ENCODE measurements at regions not wholly inside any gene's neighbourhood (a gene's known extent, or its start where the extent isn't known, plus 50 kb on each side); places are given as distances from the start of the nearest gene placed in this dataset.

DNA sequence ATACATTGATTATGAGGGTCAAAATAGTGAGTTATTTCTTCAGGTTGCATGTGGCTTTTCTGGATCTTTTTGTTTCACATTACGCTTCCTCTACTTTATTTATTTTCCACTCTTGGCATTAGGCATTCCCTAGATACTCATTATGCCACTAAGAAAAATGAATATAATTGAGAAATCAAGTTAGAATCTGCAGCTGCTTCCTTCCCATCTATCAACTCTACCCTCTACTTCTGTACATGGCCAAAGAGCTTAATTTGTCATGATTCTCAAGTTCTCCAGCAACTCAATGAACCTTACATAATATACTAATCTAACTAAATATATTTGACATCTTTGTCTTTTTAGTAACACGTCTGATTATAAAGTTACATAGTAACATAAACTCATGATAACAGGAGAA is 598.1 kb upstream of the LRRTM4 start:
- Histone ChIP-seq H3K27me3 (ENCODE audit: control insufficient read depth in 4 of 4, insufficient read depth in 4 of 4, low read length in 3 of 4) (no peaks in the 10 kb centered on the region), H3K9ac (ENCODE audit: low read depth in 1 of 2, low read length in 2 of 2) (no peak overlapping the region), H3K9me3 (ENCODE audit: control insufficient read depth in 4 of 4, low read length in 3 of 4) (peaks cover 0 to 2% (median 0%) of the 10 kb centered on the region in 4 donors), H3K27ac (ENCODE audit: low read depth in 1 of 2, low read length in 2 of 2) (no peak overlapping the region), H3K4me3 (ENCODE audit: low read depth in 1 of 3, low read length in 3 of 3) (no peak overlapping the region), H3K4me1 (ENCODE audit: control insufficient read depth in 4 of 4, insufficient read depth in 4 of 4, low read length in 3 of 4) (no peaks in the 10 kb centered on the region), H3K36me3 (ENCODE audit: control insufficient read depth in 4 of 4, insufficient read depth in 3 of 4, low read depth in 1 of 4, low read length in 3 of 4) (no peaks in the 10 kb centered on the region)
- TF ChIP-seq YY1 (IDR thresholded peaks at IDR 0.05) (no peak), MAX (IDR thresholded peaks at IDR 0.05) (no peak), HNF4A (conservative IDR thresholded peaks at IDR 0.05) (no peak), NR2F2 (IDR thresholded peaks at IDR 0.05) (no peak), ATF3 (IDR thresholded peaks at IDR 0.05) (no peak), RXRA (IDR thresholded peaks at IDR 0.05) (no peak), FOXA2 (IDR thresholded peaks at IDR 0.05) (no peak), JUND (IDR thresholded peaks at IDR 0.05) (no peak), RAD21 (IDR thresholded peaks at IDR 0.05) (no peak)
- no peak for DNase-seq (ENCODE audit: low spot score)
- 58% methylated on average over 2 of the region's 2 CpGs for WGBS

GRCh38 chr2:78125042-78125441 is 602.9 kb upstream of the LRRTM4 start:
- DNase-seq (ENCODE audit: low spot score): no peak
- TF ChIP-seq FOXA1 (IDR thresholded peaks at IDR 0.05) (no peak), NR2F2 (IDR thresholded peaks at IDR 0.05) (no peak), RXRA (IDR thresholded peaks at IDR 0.05) (no peak), GABPA (IDR thresholded peaks at IDR 0.05 in 1 of 2, conservative IDR thresholded peaks at IDR 0.05 in 1 of 2) (no peak), FOXA2 (IDR thresholded peaks at IDR 0.05) (no peak), HNF4G (IDR thresholded peaks at IDR 0.05) (no peak), RAD21 (IDR thresholded peaks at IDR 0.05) (no peak), ATF3 (IDR thresholded peaks at IDR 0.05) (no peak), MAX (IDR thresholded peaks at IDR 0.05) (no peak), SP1 (IDR thresholded peaks at IDR 0.05) (no peak), EGR1 (IDR thresholded peaks at IDR 0.05; ENCODE audit: low read depth in 2 of 2) (no peak), ZBTB33 (IDR thresholded peaks at IDR 0.05) (no peak), CTCF (IDR thresholded peaks at IDR 0.05; ENCODE audit: low read depth, low read length, missing input control) (no peak), HNF4A (conservative IDR thresholded peaks at IDR 0.05) (no peak), JUND (IDR thresholded peaks at IDR 0.05) (no peak)
- TF ChIP-seq, protein P1, sequence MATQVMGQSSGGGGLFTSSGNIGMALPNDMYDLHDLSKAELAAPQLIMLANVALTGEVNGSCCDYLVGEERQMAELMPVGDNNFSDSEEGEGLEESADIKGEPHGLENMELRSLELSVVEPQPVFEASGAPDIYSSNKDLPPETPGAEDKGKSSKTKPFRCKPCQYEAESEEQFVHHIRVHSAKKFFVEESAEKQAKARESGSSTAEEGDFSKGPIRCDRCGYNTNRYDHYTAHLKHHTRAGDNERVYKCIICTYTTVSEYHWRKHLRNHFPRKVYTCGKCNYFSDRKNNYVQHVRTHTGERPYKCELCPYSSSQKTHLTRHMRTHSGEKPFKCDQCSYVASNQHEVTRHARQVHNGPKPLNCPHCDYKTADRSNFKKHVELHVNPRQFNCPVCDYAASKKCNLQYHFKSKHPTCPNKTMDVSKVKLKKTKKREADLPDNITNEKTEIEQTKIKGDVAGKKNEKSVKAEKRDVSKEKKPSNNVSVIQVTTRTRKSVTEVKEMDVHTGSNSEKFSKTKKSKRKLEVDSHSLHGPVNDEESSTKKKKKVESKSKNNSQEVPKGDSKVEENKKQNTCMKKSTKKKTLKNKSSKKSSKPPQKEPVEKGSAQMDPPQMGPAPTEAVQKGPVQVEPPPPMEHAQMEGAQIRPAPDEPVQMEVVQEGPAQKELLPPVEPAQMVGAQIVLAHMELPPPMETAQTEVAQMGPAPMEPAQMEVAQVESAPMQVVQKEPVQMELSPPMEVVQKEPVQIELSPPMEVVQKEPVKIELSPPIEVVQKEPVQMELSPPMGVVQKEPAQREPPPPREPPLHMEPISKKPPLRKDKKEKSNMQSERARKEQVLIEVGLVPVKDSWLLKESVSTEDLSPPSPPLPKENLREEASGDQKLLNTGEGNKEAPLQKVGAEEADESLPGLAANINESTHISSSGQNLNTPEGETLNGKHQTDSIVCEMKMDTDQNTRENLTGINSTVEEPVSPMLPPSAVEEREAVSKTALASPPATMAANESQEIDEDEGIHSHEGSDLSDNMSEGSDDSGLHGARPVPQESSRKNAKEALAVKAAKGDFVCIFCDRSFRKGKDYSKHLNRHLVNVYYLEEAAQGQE (IDR thresholded peaks at IDR 0.05): no peak
- Histone ChIP-seq H3K9ac (ENCODE audit: low read depth in 1 of 2, low read length in 2 of 2) (no peak overlapping the region), H3K27me3 (ENCODE audit: control insufficient read depth in 4 of 4, insufficient read depth in 4 of 4, low read length in 3 of 4) (no peaks in the 10 kb centered on the region), H3K27ac (ENCODE audit: low read depth in 1 of 2, low read length in 2 of 2) (no peak overlapping the region), H3K36me3 (ENCODE audit: control insufficient read depth in 4 of 4, insufficient read depth in 3 of 4, low read depth in 1 of 4, low read length in 3 of 4) (no peaks in the 10 kb centered on the region), H3K9me3 (ENCODE audit: control insufficient read depth in 4 of 4, low read length in 3 of 4) (peaks cover 0 to 2% (median 0%) of the 10 kb centered on the region in 4 donors), H3K4me3 (ENCODE audit: low read depth in 1 of 3, low read length in 3 of 3) (no peak overlapping the region), H3K4me1 (ENCODE audit: control insufficient read depth in 4 of 4, insufficient read depth in 4 of 4, low read length in 3 of 4) (no peaks in the 10 kb centered on the region)
- 83% methylated on average over 3 of the region's 3 CpGs for WGBS
